Left kidney (tissue), 1 donor: ENCODE measurements at regions not wholly inside any gene's neighbourhood (a gene's known extent, or its start where the extent isn't known, plus 50 kb on each side); places are given as distances from the start of the nearest gene placed in this dataset.
A peak's percentile ranks its signal among the peaks of the same experiment; 100 is the strongest.

ENCODE experiments used
- DNase-seq: peaks from one replicate; pipeline ENCODE4 v3.0.0-alpha.2; 2013

DNA sequence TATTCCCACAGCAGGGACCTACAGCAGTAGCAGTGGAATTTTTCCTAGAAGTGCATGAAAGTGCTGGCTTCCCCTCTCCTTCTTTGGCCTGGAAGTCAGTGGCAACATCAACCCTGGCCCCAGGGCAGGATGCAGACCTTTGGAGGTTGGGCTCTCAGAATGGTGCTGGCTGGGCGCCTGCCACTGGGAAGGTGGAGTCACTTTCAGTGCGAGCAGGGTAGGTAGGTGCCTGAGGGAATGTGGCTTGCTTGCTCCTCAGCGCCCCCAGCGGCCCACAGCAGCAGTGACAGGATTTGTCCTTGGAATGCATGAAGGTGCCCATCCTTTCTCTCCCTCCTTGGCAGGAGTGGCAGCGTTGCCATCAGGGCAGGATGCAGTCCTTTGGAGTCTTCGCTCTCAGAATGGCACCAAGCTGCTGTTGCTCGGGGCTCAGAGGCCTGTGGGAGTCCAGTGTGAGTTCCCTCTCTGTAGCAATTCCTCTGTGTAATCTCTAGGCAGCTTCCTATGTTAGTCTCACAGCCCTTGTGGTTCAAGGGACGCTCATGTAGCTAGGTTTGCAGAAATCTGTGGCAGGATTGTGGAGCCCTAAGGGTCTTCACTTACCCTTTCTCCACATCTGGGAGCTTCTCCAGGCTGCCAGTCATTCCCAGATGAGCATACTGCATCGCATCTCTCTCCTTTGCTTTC lies 354.4 kb upstream of the DACH1 start:
- DNase-seq: peak; percentile 6

DNA sequence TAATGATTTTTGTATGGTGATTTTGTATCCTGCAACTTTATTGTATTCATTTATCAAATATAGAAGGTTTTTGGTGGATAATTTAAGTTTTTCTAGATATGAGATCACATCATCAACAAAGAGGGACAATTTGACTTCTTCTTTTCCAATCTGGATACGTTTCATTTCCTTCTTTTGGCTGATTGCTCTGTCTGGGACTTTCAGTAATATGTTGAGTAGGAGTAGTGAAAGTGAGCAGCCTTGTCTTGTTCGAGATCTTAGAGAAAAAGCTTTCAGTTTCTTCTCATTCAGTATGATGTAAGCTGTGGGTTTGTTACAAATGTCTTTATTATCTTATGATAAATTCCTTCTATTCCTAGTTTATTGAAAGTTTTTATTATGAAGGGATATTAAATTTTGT lies 352.0 kb upstream of the DACH1 start:
- DNase-seq: no peak

DNA sequence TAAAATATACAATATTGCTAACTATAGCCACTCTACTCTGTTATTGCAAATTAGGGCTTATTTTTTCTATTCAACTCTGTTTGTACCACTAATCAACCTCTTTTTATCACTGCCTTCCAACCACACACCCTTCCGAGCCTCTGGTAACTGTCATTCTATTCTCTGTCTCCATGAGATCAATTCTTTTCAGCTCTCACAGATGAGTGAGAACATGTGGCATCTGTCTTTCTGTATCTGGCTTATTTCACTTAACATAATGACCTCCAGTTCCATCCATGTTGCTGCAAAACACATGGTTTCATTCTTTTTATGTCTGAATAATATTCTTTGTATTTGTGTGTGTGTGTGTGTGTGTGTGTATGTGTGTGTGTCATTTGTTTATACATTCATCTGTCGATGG lies 350.1 kb upstream of the DACH1 start:
- no peak for DNase-seq

DNA sequence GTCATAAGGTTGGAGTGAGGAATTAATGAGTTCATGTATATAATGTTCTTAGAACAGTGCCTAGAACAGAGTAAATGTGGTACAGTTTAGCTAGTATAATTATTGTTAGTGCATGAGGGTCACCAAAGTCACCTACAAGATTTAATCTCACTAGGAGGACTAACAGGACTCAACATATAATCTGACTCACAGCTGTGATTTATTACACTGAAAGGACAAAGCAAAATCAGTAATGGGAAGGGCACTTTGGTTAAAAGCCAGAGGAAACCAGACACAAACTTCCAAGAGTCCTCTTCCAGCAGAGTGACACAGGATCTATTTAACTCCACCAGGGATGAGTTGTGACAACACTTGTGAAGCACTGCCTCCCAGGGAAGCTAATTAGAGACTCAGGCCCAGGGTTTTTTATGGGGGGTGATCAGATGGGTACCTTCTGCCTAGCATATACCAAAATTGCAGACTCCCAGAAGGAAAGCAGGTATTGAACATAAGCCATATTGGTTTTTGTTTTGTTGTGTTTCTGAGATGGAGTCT lies 341.2 kb upstream of the DACH1 start:
- no peak for DNase-seq

DNA sequence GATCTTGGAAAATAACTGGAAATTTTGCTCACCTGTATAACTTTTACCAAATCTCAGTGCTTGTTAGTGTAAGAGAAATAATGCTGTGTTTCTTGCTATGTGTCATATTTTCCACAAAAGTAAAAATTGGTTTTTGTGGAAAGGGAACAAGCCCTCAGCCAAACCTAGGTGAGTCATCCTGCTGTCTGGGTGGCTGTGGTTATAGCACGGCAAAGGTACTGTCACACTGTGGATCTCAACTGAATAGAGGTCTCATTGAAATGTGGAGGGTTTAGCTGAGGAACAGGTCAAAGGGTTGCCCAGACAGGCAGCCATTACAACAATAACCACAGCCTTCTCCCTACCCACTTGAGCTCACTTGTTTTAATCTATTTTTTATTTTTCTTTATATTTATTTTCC lies 338.8 kb upstream of the DACH1 start:
- no peak for DNase-seq

DNA sequence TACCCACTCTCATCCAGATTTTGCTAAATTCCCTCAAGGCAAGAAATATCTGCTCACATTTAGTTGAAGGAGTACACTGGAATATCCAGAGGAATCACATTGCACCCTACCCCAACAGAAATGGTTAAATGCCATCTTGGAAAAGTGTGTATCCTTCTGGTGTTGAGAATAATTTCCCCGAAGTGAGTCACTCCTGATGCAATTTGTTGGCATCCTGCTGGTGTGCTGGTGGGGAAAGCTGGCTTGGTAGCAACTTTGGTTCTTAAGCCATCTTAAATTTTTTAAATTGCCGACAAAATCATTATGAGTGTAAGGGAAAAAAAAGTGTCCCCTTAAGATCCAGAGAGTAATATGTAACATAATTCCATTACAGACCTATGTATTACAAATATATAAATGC lies 337.3 kb upstream of the DACH1 start:
- DNase-seq: no peak

DNA sequence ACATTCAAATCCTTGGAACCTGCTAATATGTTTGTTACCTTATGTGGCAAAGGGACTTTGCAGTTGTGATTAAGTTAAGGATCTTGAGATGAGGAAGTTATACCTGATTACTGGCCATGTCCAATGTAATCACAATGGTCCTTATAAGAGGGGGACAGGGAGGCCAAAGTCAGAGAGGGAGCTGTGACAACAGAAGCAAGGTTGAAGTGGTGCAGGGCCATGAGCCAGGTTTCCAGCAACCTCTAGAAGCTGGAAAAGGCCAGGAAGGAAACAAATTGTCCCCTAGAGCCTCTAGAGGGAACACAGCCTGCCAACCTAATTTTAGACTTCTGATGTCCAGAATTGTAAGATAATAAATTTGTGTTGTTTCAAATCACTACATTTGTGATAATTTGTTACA lies 334.7 kb upstream of the DACH1 start:
- no peak for DNase-seq

DNA sequence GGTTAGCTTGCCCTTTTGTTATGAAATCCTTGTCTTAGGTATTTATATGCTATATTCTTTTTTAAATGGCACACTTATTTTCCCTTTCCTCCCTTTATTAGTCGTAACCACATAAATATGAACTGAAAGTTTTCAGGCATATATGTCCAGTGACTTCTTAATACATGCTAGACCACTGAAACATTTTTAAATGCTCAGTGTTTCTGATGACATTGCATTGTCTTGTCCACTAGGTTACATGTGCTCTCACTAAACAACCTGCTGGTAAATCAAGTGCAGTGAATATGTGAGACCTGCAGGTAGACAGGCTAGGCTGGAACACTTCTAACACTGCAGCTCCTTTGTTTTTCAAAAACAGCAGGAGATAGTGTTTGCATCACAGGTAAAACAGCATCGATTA lies 332.6 kb upstream of the DACH1 start:
- DNase-seq: no peak

DNA sequence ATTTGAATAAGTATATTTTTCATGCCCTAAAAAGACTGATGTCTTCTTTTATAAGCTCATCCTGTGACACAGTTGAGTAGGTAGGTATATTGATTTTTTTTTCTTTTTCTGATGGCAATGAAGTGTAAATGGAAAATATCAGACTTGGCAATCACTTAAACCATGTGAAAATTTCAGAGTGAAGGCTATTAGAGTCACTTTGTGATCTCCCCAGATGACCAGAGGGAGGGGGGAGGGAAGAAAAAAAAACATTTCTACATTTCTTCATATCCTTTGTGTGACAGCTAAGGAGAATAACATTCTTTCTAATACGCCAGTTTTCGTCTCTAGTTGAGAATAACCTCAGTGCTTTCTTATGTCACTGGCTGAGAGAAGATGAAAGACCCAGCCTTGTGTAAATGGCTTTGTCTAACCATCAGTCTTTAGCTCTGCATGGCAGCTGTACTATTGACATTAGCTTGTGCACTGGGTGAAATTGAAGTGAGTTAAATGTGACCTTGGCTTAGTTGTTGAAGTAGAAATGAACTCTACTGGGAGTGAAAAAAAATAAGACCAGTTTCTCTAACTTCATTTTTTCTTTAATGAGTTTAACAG lies 332.1 kb upstream of the DACH1 start:
- no peak for DNase-seq

DNA sequence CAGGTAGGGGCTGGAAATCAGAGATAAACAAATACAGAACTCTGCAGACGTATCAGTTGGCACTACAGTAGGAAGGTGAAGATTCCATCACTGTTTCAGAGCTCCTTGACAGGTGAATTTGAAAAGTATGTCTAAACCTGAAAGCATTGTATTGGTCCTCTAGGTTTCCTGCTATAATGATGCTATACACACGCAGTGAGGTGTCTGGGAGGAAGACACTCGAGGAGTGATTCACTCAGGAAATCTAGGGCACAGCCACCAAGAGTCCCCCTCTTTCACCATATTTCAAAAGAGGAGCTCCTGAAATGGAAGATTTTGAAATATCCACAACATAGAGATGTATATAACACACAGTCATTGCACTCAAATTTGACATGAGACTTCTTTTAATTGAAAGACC lies 331.0 kb upstream of the DACH1 start:
- no peak for DNase-seq

DNA sequence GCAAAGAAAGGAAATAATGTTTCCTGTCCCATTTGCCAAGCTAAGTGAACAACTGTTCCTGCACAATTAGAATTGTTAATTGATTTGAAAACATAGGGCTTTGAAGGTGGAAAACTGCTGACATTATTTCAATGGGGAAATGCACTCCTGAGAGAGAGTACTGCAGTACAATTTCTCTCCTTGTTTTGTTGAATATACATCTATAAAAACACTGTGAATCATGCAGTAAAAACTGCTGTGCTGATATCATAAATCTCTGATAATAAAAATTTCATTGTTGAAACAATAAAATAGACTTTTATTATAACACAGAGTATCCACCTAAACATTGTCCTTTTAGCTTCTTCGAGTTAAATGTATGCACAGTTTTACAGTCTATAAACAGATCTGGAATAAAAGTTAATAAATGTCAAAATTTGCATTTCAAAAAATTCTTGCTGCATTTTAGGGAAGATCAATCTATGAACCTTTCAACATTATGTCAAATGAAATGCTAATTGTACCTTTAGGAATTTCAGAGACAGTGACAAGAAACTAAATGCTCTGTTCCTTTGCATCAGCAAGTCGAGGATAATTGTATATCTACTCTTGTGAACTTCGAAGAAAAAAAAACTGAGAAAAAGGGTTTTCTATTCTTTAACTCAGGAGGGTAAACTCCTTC lies 328.2 kb upstream of the DACH1 start:
- DNase-seq: no peak

DNA sequence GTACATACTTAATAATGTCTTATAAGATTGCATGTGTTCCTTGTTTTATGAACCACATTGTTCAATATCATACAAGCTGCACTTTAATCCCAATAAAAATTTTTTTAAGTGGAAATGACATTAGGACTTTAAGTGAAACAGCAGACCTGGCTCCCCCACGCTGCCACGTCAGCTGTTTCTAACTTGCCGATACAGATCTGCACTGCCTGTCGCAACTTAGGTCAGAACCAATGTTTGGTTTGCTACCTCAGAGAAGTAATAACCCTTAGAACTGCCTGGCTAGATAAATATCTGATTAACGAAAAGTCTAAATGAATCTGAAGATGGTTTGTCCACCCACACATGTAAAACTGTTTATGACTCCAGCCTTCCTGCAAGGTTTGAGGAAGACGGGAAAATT lies 327.5 kb upstream of the DACH1 start:
- peak; percentile 12 for DNase-seq

DNA sequence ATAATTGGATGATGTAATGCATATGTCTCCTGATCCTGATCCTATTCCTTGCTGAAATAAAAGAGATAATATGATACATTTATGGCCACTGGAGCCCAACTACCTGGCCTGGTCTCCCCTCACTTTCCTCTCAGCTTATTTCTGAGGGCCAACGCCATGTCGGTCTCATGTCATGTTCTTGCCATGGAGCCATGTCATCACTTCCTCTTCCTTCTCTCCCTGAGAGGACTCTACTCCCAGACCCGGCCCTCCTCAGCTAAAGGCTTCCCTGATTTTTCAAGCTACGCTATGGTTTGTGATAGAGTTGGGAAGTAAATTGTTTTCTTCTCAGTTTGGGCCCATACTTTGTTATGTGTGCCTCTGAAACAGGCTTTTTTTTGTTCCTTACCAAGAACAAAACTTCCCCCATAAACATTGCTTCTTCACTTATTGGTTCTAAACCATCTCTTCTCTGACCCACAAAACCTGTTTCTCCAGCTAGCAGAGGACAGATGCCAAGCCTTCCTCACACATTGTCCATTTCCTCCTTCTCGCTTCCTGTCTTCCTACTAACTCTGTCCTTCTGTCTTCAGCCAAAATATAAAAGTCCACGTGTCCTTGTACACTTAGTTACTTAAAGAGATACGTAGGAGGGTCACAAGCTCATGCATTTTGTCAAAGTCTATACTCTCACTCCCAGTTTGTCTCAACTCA lies 319.9 kb upstream of the DACH1 start:
- DNase-seq: no peak

DNA sequence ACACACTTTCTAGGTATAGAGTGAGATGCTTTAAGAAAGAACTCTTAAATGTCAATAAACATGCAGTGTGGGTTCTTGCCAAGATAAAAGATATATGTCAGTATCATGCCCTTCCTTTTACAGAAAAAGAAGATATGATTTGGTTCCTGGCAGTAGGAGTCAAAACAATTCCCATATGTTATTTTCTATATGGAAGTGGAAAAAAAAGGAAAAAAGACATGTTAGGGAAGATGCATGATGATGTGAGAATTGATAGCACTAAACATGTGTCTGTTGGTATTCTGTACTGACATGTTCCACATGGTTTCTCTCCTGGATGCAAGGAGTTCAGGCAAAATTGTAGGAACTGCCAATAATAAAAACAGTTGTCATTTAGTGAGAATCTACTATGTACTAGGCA lies 318.8 kb upstream of the DACH1 start:
- DNase-seq: no peak

DNA sequence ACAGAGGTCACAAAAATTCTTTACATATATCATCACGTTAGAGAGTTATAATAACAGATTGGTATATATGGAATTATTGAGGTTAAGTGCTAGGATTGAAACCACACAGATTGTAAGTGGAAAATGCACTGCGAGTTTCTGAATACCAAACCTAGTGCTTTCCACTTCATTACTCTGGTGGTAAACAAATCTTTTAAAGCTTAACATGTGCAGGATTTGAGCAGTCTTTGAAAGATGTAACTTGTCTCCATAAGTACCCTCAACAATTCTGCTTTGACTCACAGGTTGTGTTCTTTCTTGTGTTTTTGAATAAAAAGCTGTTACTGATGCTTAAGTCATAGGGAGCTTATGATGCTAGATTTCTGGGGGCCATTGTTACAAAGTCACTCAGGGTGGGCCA lies 314.7 kb upstream of the DACH1 start:
- no peak for DNase-seq

DNA sequence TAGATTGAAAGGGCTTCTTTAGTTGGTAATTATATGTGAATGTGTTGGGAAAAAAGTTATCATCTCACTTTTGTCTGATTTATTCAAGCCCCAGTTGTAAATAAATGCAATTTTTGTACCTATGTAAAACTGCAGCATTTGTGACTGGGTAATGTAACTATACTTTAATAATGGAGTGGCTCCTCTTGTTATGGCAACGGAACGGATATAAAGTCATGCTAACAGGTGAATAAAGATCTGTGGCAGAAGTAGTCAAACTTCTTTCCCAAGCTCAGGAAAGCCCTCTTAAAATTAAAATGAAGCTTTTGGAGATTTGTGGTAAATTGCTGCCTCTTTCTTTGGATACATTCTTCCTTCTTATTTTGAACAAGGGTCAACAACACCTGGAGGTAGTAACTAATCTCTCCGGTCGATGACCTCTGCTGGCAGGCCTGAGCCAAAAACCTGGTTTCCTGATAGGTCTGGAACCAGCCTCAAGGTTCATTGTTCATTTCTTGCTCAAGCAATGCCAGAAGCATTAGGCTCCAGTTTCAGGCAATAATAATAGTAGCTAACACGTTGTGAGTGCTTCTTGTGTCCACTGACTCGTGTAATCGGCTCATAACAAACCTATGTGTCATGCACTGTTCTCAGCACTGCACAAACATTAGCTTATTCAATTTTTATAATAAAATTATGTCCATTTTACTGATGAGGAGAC lies 313.4 kb upstream of the DACH1 start:
- DNase-seq: no peak

DNA sequence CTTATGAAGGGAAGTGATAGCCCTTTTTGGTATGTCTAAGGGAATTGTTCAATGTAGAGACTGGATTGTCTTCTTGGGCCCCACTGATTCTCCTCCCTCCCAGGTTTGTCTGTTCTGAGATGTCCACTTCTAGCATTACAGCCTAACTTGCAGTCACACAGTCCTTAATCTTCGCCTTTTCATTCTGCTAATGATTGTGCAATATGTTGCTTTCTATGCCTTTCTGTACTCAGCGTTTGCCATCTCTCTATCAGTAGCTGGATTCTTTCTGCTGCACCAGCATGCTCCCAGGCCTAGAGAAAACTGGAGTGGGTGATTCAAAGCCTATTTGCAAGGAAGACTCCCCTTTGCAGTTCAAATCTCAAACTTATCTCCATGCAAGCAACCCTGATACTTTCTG lies 307.5 kb upstream of the DACH1 start:
- no peak for DNase-seq

DNA sequence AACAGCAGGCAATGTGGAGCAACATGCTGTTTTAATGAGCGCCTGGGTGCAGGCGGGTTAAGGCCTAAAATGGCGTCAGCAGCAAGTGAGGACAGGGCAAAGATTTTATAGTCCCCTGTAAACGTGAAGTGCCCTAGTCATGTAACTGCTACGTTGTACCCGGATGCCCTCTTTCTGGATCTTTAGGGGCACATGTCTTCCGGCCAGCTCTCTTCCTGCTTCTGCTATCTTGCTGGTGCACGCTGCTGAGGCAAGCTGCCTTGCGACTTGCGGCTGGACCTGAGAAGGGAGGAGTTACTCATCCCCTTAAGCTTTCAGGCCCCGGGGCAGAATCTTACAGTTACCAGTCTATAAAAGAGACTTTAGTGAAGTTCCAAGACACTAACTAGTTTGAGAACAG lies 303.6 kb upstream of the DACH1 start:
- no peak for DNase-seq

DNA sequence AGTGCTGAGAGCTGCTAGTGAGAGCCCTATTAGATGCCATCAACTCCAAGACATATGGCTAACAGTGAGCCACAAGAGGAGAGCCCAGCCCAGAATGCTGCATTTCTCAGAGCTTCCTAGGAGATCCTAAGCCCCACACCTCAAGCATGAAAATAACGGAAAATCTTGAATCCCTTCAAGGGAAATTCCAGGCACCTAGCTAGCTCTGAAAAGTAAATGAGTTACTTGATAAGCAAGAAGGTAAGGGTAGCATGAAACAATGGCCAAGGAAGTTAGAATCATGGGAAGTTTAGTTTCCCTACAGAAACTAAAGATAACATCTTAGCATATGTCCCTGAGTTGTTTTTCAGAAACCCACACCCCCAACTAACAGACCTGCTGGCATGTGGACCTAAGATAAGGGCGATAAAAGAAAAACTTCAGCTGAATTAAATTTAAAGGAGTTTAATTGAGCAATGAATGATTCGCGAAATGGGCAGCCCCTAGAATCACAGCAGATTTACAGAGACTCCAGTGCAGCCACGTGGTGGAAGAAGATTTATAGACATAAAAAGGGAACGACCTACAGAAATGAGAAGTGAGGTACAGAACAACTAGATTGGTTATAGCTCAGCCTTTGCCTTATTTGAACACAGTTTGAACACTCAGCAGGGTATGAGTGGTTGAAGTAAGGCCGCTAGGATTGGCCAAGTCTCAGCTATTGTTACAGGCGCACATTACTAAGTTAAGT lies 301.3 kb upstream of the DACH1 start:
- DNase-seq: no peak

DNA sequence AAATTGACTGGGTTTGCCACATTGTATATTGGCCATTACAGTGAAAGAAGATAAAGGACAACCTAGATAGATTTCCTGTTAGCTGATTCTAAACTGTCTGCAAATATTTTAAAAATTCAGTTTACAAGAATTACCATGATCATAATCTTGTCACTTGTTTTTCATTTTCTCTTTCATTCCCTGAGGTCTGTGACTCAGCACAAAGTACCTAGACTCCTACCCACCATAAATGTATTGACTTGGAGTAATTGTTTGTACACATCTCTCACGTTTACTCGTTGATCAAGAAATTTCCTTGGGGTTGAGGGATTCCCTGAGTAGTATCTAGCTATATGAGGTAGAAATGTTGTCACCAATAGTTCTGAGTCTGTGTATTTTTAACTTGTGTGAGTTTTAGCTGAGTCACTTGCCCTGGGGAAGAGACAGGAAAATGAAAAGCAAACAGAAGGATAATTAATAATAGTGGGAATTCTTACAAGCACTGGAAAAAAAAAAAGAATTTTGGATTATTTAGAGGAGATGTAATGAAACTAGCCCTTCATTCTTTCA lies 299.2 kb upstream of the DACH1 start:
- DNase-seq: no peak

DNA sequence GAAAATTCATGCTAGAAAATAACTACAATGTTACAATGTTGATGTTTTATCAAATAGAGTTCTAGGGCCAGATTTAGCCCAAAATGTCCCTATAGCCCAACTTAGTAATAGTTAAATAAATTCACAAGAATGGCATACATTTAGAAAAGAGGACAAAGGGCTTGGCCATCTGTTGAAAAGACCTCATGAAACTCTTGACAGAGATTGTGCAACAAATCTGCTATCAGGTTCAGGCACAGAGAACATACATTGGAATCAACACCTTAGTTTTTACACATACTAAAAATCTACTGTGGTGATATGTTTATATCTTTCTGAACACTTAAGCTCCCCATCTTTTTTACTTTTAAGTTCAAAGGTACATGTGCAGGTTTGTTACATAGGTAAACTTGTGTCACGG lies 298.3 kb upstream of the DACH1 start:
- no peak for DNase-seq
